ENCODE measurements at regions not wholly inside any gene's neighbourhood (a gene's known extent, or its start where the extent isn't known, plus 50 kb on each side); places are given as distances from the start of the nearest gene placed in this dataset.

DNA sequence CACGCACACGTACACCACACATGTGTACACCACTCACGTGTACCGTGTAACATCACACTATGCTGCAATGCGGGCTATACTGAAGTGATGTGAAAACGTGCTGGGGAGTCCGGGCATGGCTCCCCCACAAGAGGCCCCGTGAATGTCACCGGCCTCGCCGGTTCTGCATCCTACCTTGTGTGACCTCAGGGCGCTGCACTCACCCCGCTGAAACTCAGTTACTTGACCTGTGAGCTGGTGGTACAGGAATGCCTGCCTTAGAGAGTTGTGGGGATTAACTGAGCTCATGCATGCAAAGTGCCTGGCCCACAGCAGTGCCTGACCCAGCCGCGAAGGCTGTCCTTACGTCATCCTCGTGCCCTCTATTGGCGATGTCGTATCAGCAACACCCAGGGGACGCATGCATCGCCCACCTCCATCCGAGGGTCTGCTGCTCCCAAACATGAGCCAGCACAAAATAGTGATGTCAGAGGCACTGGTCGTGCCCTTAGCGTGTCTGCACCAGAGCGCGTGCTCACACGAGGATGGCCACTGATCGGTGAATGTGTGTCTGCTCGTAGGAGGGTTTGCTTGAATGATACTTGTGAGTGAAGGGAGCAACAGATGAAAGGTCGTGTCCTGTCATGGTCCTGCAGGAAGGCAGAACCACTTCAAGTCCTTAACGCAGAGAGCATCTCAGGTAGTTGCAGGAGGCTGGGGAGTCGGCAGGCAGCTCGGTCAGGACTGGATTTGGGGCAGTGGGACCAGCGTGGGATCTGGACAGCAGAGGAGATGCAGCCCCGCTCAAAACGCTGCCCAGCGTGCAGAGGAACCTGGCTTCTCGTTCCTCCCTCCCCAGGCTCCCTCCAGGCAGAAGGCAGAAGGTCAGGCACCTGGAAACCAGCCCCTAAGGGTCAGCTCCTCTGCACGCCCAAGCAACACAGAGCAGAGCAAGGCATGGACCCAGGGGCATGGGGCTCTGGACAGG is 126.2 kb upstream of the SPACA7 start:
- H3K27ac ChIP-seq, result no peak overlapping the region
- TF ChIP-seq, protein P1, sequence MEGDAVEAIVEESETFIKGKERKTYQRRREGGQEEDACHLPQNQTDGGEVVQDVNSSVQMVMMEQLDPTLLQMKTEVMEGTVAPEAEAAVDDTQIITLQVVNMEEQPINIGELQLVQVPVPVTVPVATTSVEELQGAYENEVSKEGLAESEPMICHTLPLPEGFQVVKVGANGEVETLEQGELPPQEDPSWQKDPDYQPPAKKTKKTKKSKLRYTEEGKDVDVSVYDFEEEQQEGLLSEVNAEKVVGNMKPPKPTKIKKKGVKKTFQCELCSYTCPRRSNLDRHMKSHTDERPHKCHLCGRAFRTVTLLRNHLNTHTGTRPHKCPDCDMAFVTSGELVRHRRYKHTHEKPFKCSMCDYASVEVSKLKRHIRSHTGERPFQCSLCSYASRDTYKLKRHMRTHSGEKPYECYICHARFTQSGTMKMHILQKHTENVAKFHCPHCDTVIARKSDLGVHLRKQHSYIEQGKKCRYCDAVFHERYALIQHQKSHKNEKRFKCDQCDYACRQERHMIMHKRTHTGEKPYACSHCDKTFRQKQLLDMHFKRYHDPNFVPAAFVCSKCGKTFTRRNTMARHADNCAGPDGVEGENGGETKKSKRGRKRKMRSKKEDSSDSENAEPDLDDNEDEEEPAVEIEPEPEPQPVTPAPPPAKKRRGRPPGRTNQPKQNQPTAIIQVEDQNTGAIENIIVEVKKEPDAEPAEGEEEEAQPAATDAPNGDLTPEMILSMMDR (IDR thresholded peaks at IDR 0.05), result no peak
- DNase-seq (no peak), ATAC-seq (no peak)
- no peaks in the 10 kb centered on the region for H3K4me1 ChIP-seq
- H3K27me3 ChIP-seq (ENCODE audit: low read depth), result peaks cover 24% of the 10 kb centered on the region
- intact Hi-C loops (cut with DNase I), result no loop called here
- no peak overlapping the region for H3K4me3 ChIP-seq
- H3K9me3 ChIP-seq, result no peaks in the 10 kb centered on the region
- H3K36me3 ChIP-seq, result no peaks in the 10 kb centered on the region

DNA sequence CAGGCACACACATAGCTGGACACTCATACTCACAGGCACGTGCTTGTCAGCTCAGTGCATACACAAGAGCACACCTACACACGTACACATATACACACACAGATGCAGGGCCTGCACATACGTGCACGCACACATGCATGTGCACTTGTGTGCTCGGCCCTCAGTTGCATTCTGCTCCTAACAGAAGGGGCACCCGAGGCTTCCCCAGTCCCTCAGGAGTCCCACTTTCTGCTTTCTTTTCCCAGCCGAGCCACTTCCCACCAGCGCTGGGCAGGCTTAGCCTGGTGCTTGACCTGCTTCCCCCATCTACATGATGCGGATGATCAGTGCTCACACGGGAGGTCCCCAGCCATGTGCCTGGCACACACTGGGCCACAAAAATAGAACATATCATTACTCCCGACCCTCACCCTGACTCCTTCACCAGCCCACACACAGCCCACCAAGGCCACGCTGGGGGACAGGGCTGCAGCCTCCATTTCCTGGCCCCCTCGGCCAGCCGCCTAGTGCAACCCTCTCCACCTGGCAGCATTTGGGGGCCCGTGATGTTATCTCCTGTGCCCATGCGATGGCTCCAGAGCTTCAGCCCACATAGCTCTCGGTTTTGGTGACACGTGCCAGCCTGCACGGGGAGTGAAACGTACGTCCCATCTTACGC is 125.2 kb upstream of the SPACA7 start:
- Histone ChIP-seq H3K4me3 (no peak overlapping the region), H3K4me1 (no peaks in the 10 kb centered on the region), H3K27ac (no peak overlapping the region), H3K9me3 (no peaks in the 10 kb centered on the region), H3K36me3 (no peaks in the 10 kb centered on the region), H3K27me3 (ENCODE audit: low read depth) (peaks cover 24% of the 10 kb centered on the region)
- intact Hi-C loops (cut with DNase I), result no loop called here
- ATAC-seq (no peak), DNase-seq (no peak)
- TF ChIP-seq, protein P1 (IDR thresholded peaks at IDR 0.05), result no peak

DNA sequence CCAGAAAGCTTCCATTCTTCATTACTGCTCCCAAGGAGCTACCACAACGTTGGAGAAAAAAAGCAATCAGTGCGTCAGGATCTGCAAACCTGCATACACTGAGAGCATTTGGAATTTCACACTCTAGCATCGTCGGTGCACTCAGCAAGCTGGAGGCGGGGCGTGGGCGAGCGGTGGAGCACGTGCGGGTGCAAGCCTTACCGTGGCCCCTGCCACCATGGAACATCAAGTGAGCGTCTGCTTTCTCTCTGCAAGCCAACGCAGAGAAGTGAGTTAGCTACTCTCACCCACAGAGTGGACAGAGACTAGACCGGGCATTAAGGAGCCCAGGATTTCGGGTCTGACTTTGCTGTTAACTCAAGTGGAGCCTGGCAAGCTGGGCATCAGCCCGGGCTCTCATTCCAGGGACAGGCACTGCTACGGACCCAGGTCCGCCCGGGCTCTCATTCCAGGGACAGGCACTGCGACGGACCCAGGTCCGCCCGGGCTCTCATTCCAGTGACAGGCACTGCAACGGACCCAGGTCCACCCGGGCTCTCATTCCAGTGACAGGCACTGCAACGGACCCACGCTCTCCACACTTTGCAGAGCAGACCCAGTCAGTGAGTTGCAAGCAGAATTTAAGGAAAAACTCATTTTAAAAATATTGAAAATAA is 124.1 kb upstream of the SPACA7 start:
- ATAC-seq (no peak), DNase-seq (no peak)
- Histone ChIP-seq H3K36me3 (no peaks in the 10 kb centered on the region), H3K27ac (no peak overlapping the region), H3K4me3 (no peak overlapping the region), H3K27me3 (ENCODE audit: low read depth) (peaks cover 24% of the 10 kb centered on the region), H3K9me3 (no peaks in the 10 kb centered on the region), H3K4me1 (no peaks in the 10 kb centered on the region)
- intact Hi-C loops (cut with DNase I), result no loop called here
- TF ChIP-seq, protein P1 (IDR thresholded peaks at IDR 0.05), result no peak

DNA sequence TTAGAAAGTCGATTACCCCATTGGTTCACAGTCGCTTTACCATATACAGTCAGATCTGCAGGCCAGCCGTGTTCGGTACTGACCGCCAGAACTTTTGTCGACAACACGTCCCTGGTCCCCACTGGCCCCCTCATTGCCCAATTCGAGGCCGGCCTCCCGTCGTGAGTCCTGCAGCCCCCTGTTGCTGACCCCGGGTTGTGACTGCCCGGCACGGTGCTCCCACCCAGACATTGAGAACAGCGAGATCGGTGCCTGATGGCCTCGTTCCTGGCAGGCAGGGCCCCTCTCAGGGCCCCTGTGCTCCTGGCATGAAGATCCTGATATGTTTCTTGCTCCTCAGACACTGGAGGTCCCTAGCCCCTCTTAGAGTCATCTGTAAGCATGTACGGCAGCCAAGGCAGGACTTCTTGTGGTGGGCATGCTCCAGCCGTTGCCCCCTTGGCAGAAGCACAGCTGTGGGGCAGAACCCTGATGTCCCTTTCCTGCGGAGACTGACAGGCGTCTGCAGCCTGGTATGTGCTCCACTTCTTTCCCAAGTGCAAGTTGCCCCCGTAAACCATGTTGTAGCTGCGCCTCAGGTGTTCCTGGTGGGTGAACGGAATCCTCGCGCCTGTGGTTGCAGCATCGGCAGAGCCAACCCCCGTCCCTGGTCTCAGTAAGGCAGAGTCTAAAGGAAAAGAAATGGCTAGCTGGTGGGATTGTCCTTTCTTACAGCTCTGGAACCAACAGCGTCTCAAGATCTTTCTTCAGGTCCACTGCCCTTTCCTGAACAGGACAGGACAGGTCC is 123.2 kb upstream of the SPACA7 start:
- no peak for ATAC-seq
- DNase-seq, result no peak
- TF ChIP-seq, protein P1 (IDR thresholded peaks at IDR 0.05), result no peak
- H3K27ac ChIP-seq, result no peak overlapping the region
- H3K4me1 ChIP-seq, result no peaks in the 10 kb centered on the region
- intact Hi-C loops (cut with DNase I), result no loop called here
- H3K36me3 ChIP-seq, result no peaks in the 10 kb centered on the region
- peaks cover 24% of the 10 kb centered on the region for H3K27me3 ChIP-seq (ENCODE audit: low read depth)
- H3K4me3 ChIP-seq, result no peak overlapping the region
- no peaks in the 10 kb centered on the region for H3K9me3 ChIP-seq

DNA sequence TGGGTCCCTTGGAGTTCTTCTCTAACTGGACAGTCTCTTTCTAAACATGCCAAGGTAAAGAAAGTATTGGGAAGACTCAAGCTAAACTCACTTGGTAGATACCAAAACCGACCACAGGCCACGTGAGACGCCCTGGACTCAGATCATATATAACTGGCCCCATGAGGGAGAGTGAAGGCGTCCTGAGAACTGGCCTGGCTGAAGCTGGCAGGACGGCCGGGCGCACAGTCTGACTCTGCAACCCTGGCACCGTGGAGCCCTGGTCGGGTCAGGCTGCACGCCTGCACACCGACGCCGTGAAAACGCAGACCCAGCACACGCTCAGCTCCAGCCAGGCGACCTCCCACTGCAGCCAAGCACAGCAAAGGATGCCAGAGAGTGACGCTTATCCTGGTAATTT is 122.5 kb upstream of the SPACA7 start:
- Histone ChIP-seq H3K9me3 (no peaks in the 10 kb centered on the region), H3K36me3 (no peaks in the 10 kb centered on the region), H3K4me1 (no peaks in the 10 kb centered on the region), H3K27me3 (ENCODE audit: low read depth) (peaks cover 24% of the 10 kb centered on the region), H3K27ac (no peak overlapping the region), H3K4me3 (no peak overlapping the region)
- ATAC-seq (no peak), DNase-seq (no peak)
- TF ChIP-seq, protein P1 (IDR thresholded peaks at IDR 0.05), result no peak
- intact Hi-C loops (cut with DNase I), result no loop called here
